ENCODE measurements at regions not wholly inside any gene's neighbourhood (a gene's known extent, or its start where the extent isn't known, plus 50 kb on each side); places are given as distances from the start of the nearest gene placed in this dataset.
"Not testable (repeated sequence)": the region's sequence is repeated elsewhere in the genome, so short reads cannot be mapped to it uniquely, and the experiment has no call there.

DNA sequence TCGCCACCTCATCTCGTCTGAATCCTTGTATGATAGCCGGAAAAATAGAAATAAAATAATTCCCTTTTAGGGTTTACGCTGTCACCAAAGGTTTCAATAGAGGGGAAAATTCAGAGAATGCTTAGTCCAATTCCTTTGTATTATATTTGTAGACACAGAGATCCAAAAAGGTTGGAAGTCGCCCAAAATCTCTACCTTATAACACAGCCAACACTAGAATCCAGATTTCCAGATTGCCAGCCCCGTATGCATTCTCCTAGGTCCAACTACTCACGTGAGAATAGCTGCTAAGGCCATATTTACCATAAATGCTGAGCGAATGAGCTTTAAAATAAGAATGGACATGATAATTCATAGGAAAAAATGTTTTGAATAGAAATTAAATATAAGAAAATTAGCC is 124.5 kb downstream of the KCNK1 start:
- Histone ChIP-seq H3K4me3 (ENCODE audit: low read length) (no peak overlapping the region), H3K36me3 (ENCODE audit: control insufficient read depth, insufficient read depth, low read length) (no peaks in the 10 kb centered on the region), H3K56ac (ENCODE audit: low read length) (no peak overlapping the region), H3K4ac (ENCODE audit: low read depth, low read length) (no peak overlapping the region), H3K4me2 (ENCODE audit: low read length) (no peak overlapping the region), H3K9ac (ENCODE audit: low read length) (no peak overlapping the region), H2BK15ac (replicated peaks; ENCODE audit: low read depth) (no peak overlapping the region), H3K18ac (ENCODE audit: low read length) (no peak overlapping the region), H3K27ac (ENCODE audit: low read depth, low read length) (no peak overlapping the region), H4K8ac (ENCODE audit: low read depth, low read length) (no peak overlapping the region), H3K27me3 (ENCODE audit: insufficient read depth, low read length, poor library complexity) (no peaks in the 10 kb centered on the region), H2BK120ac (ENCODE audit: low read depth, low read length) (no peak overlapping the region), H3K79me2 (ENCODE audit: control insufficient read depth, insufficient read depth, low read length) (no peaks in the 10 kb centered on the region), H2BK5ac (ENCODE audit: low read length) (no peak overlapping the region), H3K79me1 (ENCODE audit: low read length) (no peaks in the 10 kb centered on the region), H3K23ac (ENCODE audit: low read length) (no peak overlapping the region), H2AK5ac (ENCODE audit: low read length) (no peak overlapping the region), H4K5ac (ENCODE audit: low read length) (no peak overlapping the region), H3K4me1 (ENCODE audit: control insufficient read depth, low read depth, low read length) (no peaks in the 10 kb centered on the region)
- DNase-seq: no peak
- WGBS (ENCODE audit: extremely low coverage, insufficient coverage, low lambda C conversion rate): 100% methylated on average over 1 of the region's 8 CpGs

DNA sequence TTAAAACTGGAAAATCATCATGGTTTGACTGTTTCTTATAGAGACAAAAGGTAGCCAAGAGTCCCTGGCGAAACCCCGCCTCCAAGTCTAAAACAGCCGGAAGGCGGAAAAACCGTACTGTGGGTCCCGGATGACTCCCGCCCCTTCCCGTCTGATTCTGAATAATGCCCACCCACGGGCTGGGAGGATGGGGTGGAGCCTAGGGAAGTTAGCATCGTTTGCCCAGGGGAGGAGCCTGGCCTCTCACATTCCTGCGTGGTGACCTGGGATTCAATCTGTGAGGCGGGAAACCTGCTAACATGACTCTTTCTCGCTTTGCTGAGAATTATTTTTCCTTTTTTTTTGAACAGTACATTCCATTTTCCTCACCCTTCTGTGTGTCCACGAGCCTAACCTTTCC is 124.9 kb downstream of the KCNK1 start:
- Histone ChIP-seq H2BK120ac (ENCODE audit: low read depth, low read length) (no peak overlapping the region), H3K4ac (ENCODE audit: low read depth, low read length) (no peak overlapping the region), H3K36me3 (ENCODE audit: control insufficient read depth, insufficient read depth, low read length) (no peaks in the 10 kb centered on the region), H2BK5ac (ENCODE audit: low read length) (no peak overlapping the region), H3K27me3 (ENCODE audit: insufficient read depth, low read length, poor library complexity) (no peaks in the 10 kb centered on the region), H3K18ac (ENCODE audit: low read length) (no peak overlapping the region), H2AK5ac (ENCODE audit: low read length) (no peak overlapping the region), H3K27ac (ENCODE audit: low read depth, low read length) (no peak overlapping the region), H3K4me3 (ENCODE audit: low read length) (no peak overlapping the region), H3K79me1 (ENCODE audit: low read length) (no peaks in the 10 kb centered on the region), H3K79me2 (ENCODE audit: control insufficient read depth, insufficient read depth, low read length) (no peaks in the 10 kb centered on the region), H4K5ac (ENCODE audit: low read length) (no peak overlapping the region), H4K8ac (ENCODE audit: low read depth, low read length) (no peak overlapping the region), H3K4me2 (ENCODE audit: low read length) (no peak overlapping the region), H3K56ac (ENCODE audit: low read length) (no peak overlapping the region), H3K4me1 (ENCODE audit: control insufficient read depth, low read depth, low read length) (no peaks in the 10 kb centered on the region), H2BK15ac (replicated peaks; ENCODE audit: low read depth) (no peak overlapping the region), H3K23ac (ENCODE audit: low read length) (no peak overlapping the region), H3K9ac (ENCODE audit: low read length) (no peak overlapping the region)
- DNase-seq: peak; percentile 42
- no CpG with 5 or more reads among the region's 14 CpGs for WGBS (ENCODE audit: extremely low coverage, insufficient coverage, low lambda C conversion rate)

DNA sequence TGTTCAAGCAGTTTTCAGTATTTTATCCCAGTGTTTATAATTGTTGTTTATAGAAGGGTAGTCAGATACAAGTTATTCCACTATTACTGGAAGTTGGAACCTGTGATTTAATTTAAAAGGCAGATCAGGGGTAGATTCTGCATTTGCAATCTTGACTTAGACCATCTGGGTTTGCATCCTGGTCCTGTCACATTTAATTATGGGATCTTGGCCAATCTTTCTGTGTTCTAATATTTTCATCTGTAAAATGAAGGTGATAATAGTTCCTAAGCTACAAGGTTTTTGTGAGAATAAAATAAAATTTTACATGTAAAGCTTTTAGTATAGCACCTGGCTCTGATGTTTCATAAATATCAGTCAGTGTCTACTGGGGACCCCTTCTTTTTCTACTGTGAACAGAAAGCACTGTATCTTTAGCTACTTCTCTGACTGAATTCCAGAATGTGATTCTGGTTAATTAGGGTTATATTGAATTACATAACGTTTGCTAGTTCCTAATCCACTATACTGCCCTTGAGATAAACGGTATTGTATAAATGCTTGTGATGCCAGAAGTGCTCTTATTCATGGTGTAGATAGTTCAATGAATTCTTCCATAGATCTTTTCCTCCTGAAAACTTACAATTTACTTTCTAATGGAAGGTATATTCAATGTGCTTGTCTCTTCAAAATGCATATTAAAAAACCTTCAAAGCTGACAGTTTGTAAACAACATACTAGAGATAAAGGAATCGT is 131.0 kb downstream of the KCNK1 start:
- no peaks in the 10 kb centered on the region for H3K79me1 ChIP-seq (ENCODE audit: low read length)
- no peak overlapping the region for H3K4me3 ChIP-seq (ENCODE audit: low read length)
- no peak overlapping the region for H3K56ac ChIP-seq (ENCODE audit: low read length)
- no peak overlapping the region for H2AK5ac ChIP-seq (ENCODE audit: low read length)
- no peak overlapping the region for H3K23ac ChIP-seq (ENCODE audit: low read length)
- no peak overlapping the region for H4K8ac ChIP-seq (ENCODE audit: low read depth, low read length)
- no peak overlapping the region for H3K4me2 ChIP-seq (ENCODE audit: low read length)
- no peak overlapping the region for H2BK5ac ChIP-seq (ENCODE audit: low read length)
- H4K5ac ChIP-seq (ENCODE audit: low read length): no peak overlapping the region
- H3K9ac ChIP-seq (ENCODE audit: low read length): no peak overlapping the region
- no peak overlapping the region for H3K18ac ChIP-seq (ENCODE audit: low read length)
- no CpG with 5 or more reads among the region's 3 CpGs for WGBS (ENCODE audit: extremely low coverage, insufficient coverage, low lambda C conversion rate)
- H3K4ac ChIP-seq (ENCODE audit: low read depth, low read length): no peak overlapping the region
- DNase-seq: no peak
- no peak overlapping the region for H2BK15ac ChIP-seq (replicated peaks; ENCODE audit: low read depth)
- no peaks in the 10 kb centered on the region for H3K79me2 ChIP-seq (ENCODE audit: control insufficient read depth, insufficient read depth, low read length)
- H3K27ac ChIP-seq (ENCODE audit: low read depth, low read length): no peak overlapping the region
- no peaks in the 10 kb centered on the region for H3K27me3 ChIP-seq (ENCODE audit: insufficient read depth, low read length, poor library complexity)
- no peaks in the 10 kb centered on the region for H3K4me1 ChIP-seq (ENCODE audit: control insufficient read depth, low read depth, low read length)
- H2BK120ac ChIP-seq (ENCODE audit: low read depth, low read length): no peak overlapping the region
- no peaks in the 10 kb centered on the region for H3K36me3 ChIP-seq (ENCODE audit: control insufficient read depth, insufficient read depth, low read length)

DNA sequence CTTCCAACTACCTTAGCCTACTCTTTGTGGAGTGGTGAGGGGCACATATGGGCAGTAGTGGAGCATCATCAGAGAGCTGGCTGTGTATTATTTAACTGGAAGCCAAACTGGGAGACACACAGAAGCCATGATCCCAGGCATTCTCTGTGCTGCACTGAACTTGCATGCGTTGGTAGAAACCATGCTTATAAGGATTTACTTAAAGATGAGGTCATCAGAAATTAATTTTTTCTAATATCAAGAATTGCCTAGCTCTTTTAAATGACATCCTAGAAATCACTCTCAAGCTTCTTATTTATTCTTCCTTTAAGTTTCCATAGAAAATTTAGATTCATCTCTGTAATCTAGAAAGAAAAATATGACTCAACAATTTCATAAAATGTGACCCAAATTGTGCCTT is 136.2 kb downstream of the KCNK1 start:
- H3K79me1 ChIP-seq (ENCODE audit: low read length): no peaks in the 10 kb centered on the region
- H2AK5ac ChIP-seq (ENCODE audit: low read length): no peak overlapping the region
- H3K23ac ChIP-seq (ENCODE audit: low read length): no peak overlapping the region
- no peak overlapping the region for H2BK120ac ChIP-seq (ENCODE audit: low read depth, low read length)
- H3K4me2 ChIP-seq (ENCODE audit: low read length): no peak overlapping the region
- H3K27me3 ChIP-seq (ENCODE audit: insufficient read depth, low read length, poor library complexity): no peaks in the 10 kb centered on the region
- H3K36me3 ChIP-seq (ENCODE audit: control insufficient read depth, insufficient read depth, low read length): no peaks in the 10 kb centered on the region
- H3K4me1 ChIP-seq (ENCODE audit: control insufficient read depth, low read depth, low read length): no peaks in the 10 kb centered on the region
- no peak overlapping the region for H3K9ac ChIP-seq (ENCODE audit: low read length)
- no peak overlapping the region for H2BK15ac ChIP-seq (replicated peaks; ENCODE audit: low read depth)
- no peak overlapping the region for H3K4ac ChIP-seq (ENCODE audit: low read depth, low read length)
- no peak overlapping the region for H3K27ac ChIP-seq (ENCODE audit: low read depth, low read length)
- no peak overlapping the region for H2BK5ac ChIP-seq (ENCODE audit: low read length)
- no peak overlapping the region for H3K56ac ChIP-seq (ENCODE audit: low read length)
- no peak for DNase-seq
- H3K79me2 ChIP-seq (ENCODE audit: control insufficient read depth, insufficient read depth, low read length): no peaks in the 10 kb centered on the region
- no peak overlapping the region for H3K18ac ChIP-seq (ENCODE audit: low read length)
- H3K4me3 ChIP-seq (ENCODE audit: low read length): no peak overlapping the region
- no peak overlapping the region for H4K5ac ChIP-seq (ENCODE audit: low read length)
- no CpG with 5 or more reads among the region's 1 CpG for WGBS (ENCODE audit: extremely low coverage, insufficient coverage, low lambda C conversion rate)
- no peak overlapping the region for H4K8ac ChIP-seq (ENCODE audit: low read depth, low read length)

DNA sequence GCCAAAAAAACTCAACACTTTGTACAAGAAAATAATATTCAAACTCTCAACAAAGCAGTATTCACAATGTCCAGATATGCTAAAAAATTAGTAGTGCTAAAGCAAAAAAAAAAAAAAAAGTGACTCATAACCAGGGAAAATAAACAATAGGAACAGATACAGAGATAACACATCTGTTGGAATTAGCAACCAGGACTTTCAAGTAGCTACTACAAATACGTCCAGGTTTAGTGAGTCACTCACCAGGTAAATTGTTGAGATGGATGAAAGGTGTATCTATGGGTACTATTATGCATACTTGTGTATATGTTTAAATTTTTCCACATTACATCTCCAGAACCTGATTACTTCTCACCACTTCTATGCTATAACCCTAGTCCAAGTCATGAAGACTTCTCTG is 144.8 kb upstream of the SLC35F3 start:
- no CpG with 5 or more reads among the region's 1 CpG for WGBS (ENCODE audit: extremely low coverage, insufficient coverage, low lambda C conversion rate)

DNA sequence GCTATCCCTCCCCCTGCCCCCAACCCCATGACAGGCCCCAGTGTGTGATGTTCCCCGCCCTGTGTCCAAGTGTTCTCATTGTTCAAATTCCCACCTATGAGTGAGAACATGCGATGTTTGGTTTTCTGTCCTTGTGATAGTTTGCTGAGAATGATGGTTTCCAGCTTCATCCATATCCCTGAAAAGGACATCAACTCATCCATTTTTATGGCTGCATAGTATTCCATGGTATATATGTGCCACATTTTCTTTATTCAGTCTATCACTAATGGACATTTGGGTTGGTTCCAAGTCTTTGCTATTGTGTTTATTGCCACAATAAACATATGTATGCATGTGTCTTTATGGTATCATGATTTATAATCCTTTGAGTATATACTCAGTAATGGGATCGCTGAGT is 140.2 kb upstream of the SLC35F3 start:
- not testable (repeated sequence) for H4K8ac ChIP-seq (ENCODE audit: low read depth, low read length); H3K27ac ChIP-seq (ENCODE audit: low read depth, low read length); H3K79me2 ChIP-seq (ENCODE audit: control insufficient read depth, insufficient read depth, low read length); H2BK120ac ChIP-seq (ENCODE audit: low read depth, low read length); DNase-seq; H3K9ac ChIP-seq (ENCODE audit: low read length); H2AK5ac ChIP-seq (ENCODE audit: low read length); H3K27me3 ChIP-seq (ENCODE audit: insufficient read depth, low read length, poor library complexity); H4K5ac ChIP-seq (ENCODE audit: low read length); H3K4ac ChIP-seq (ENCODE audit: low read depth, low read length); H3K18ac ChIP-seq (ENCODE audit: low read length); H3K23ac ChIP-seq (ENCODE audit: low read length); H3K36me3 ChIP-seq (ENCODE audit: control insufficient read depth, insufficient read depth, low read length); H2BK15ac ChIP-seq (replicated peaks; ENCODE audit: low read depth); H3K4me1 ChIP-seq (ENCODE audit: control insufficient read depth, low read depth, low read length); H3K4me3 ChIP-seq (ENCODE audit: low read length); H3K56ac ChIP-seq (ENCODE audit: low read length); H3K4me2 ChIP-seq (ENCODE audit: low read length); H2BK5ac ChIP-seq (ENCODE audit: low read length); H3K79me1 ChIP-seq (ENCODE audit: low read length)
- no CpG with 5 or more reads among the region's 3 CpGs for WGBS (ENCODE audit: extremely low coverage, insufficient coverage, low lambda C conversion rate)

More for the DNA sequence above, 144.8 kb upstream of the SLC35F3 start:
- no peaks in the 10 kb centered on the region for H3K79me2 ChIP-seq (ENCODE audit: control insufficient read depth, insufficient read depth, low read length)
- H3K27me3 ChIP-seq (ENCODE audit: insufficient read depth, low read length, poor library complexity): no peaks in the 10 kb centered on the region
- no peak overlapping the region for H2BK120ac ChIP-seq (ENCODE audit: low read depth, low read length)
- H3K9ac ChIP-seq (ENCODE audit: low read length): no peak overlapping the region
- no peak for DNase-seq
- H3K18ac ChIP-seq (ENCODE audit: low read length): no peak overlapping the region
- H3K36me3 ChIP-seq (ENCODE audit: control insufficient read depth, insufficient read depth, low read length): no peaks in the 10 kb centered on the region
- no peak overlapping the region for H3K56ac ChIP-seq (ENCODE audit: low read length)
- H3K4ac ChIP-seq (ENCODE audit: low read depth, low read length): no peak overlapping the region
- H3K4me3 ChIP-seq (ENCODE audit: low read length): no peak overlapping the region
- H4K5ac ChIP-seq (ENCODE audit: low read length): no peak overlapping the region
- no peak overlapping the region for H4K8ac ChIP-seq (ENCODE audit: low read depth, low read length)
- H3K23ac ChIP-seq (ENCODE audit: low read length): no peak overlapping the region
- no peak overlapping the region for H3K4me2 ChIP-seq (ENCODE audit: low read length)
- no peaks in the 10 kb centered on the region for H3K4me1 ChIP-seq (ENCODE audit: control insufficient read depth, low read depth, low read length)
- no peak overlapping the region for H2BK15ac ChIP-seq (replicated peaks; ENCODE audit: low read depth)
- H3K27ac ChIP-seq (ENCODE audit: low read depth, low read length): no peak overlapping the region
- H2BK5ac ChIP-seq (ENCODE audit: low read length): no peak overlapping the region
- no peak overlapping the region for H2AK5ac ChIP-seq (ENCODE audit: low read length)
- H3K79me1 ChIP-seq (ENCODE audit: low read length): no peaks in the 10 kb centered on the region

All from mesendoderm (in vitro differentiated cells).